ENCODE measurements at regions not wholly inside any gene's neighbourhood (a gene's known extent, or its start where the extent isn't known, plus 50 kb on each side); places are given as distances from the start of the nearest gene placed in this dataset.

- no peak overlapping the region for H3K9ac ChIP-seq (ENCODE audit: low read length)
- H3K4me1 ChIP-seq (ENCODE audit: control insufficient read depth, insufficient read depth, low read length) = no peaks in the 10 kb centered on the region
- no peak overlapping the region for H3K4me3 ChIP-seq (ENCODE audit: low read length)
- no peak overlapping the region for H3K27ac ChIP-seq (ENCODE audit: low read depth, low read length)
- H3K36me3 ChIP-seq (ENCODE audit: control insufficient read depth, insufficient read depth, low read length) = no peaks in the 10 kb centered on the region
- H3K27me3 ChIP-seq (ENCODE audit: control insufficient read depth, insufficient read depth, low read length) = no peaks in the 10 kb centered on the region
These were observed 373.9 kb downstream of the TSN start for GRCh38 chr2:122129399-122129798.

- H3K9ac ChIP-seq (ENCODE audit: low read length) = no peak overlapping the region
- no peak overlapping the region for H3K27ac ChIP-seq (ENCODE audit: low read depth, low read length)
- H3K4me3 ChIP-seq (ENCODE audit: low read length) = no peak overlapping the region
- H3K27me3 ChIP-seq (ENCODE audit: control insufficient read depth, insufficient read depth, low read length) = no peaks in the 10 kb centered on the region
- H3K4me1 ChIP-seq (ENCODE audit: control insufficient read depth, insufficient read depth, low read length) = no peaks in the 10 kb centered on the region
- H3K36me3 ChIP-seq (ENCODE audit: control insufficient read depth, insufficient read depth, low read length) = no peaks in the 10 kb centered on the region
These were observed 376.8 kb downstream of the TSN start for GRCh38 chr2:122132147-122132691.

GRCh38 chr2:122135021-122135937 is 379.8 kb downstream of the TSN start:
- Histone ChIP-seq H3K27ac (ENCODE audit: low read depth, low read length) (no peak overlapping the region), H3K27me3 (ENCODE audit: control insufficient read depth, insufficient read depth, low read length) (no peaks in the 10 kb centered on the region), H3K9ac (ENCODE audit: low read length) (no peak overlapping the region)

GRCh38 chr2:122136056-122136455 is 380.6 kb downstream of the TSN start:
- H3K27me3 ChIP-seq (ENCODE audit: control insufficient read depth, insufficient read depth, low read length) = no peaks in the 10 kb centered on the region
- H3K36me3 ChIP-seq (ENCODE audit: control insufficient read depth, insufficient read depth, low read length) = no peaks in the 10 kb centered on the region
- no peaks in the 10 kb centered on the region for H3K4me1 ChIP-seq (ENCODE audit: control insufficient read depth, insufficient read depth, low read length)
- no peak overlapping the region for H3K27ac ChIP-seq (ENCODE audit: low read depth, low read length)
- H3K4me3 ChIP-seq (ENCODE audit: low read length) = no peak overlapping the region
- no peak overlapping the region for H3K9ac ChIP-seq (ENCODE audit: low read length)

More at GRCh38 chr2:122135021-122135937, 379.8 kb downstream of the TSN start:
- H3K4me3 ChIP-seq (ENCODE audit: low read length) = no peak overlapping the region
- no peaks in the 10 kb centered on the region for H3K36me3 ChIP-seq (ENCODE audit: control insufficient read depth, insufficient read depth, low read length)
- H3K4me1 ChIP-seq (ENCODE audit: control insufficient read depth, insufficient read depth, low read length) = no peaks in the 10 kb centered on the region

- Histone ChIP-seq H3K27me3 (ENCODE audit: control insufficient read depth, insufficient read depth, low read length) (no peaks in the 10 kb centered on the region), H3K4me3 (ENCODE audit: low read length) (no peak overlapping the region), H3K4me1 (ENCODE audit: control insufficient read depth, insufficient read depth, low read length) (no peaks in the 10 kb centered on the region), H3K27ac (ENCODE audit: low read depth, low read length) (no peak overlapping the region), H3K9ac (ENCODE audit: low read length) (no peak overlapping the region), H3K36me3 (ENCODE audit: control insufficient read depth, insufficient read depth, low read length) (no peaks in the 10 kb centered on the region)
These were observed 383.1 kb downstream of the TSN start for GRCh38 chr2:122138561-122138960.

- no peaks in the 10 kb centered on the region for H3K4me1 ChIP-seq (ENCODE audit: control insufficient read depth, insufficient read depth, low read length)
These were observed 384.4 kb downstream of the TSN start for GRCh38 chr2:122139739-122140420.

GRCh38 chr2:122144884-122145283 is 389.4 kb downstream of the TSN start:
- H3K27me3 ChIP-seq (ENCODE audit: control insufficient read depth, insufficient read depth, low read length) = no peaks in the 10 kb centered on the region
- no peak overlapping the region for H3K9ac ChIP-seq (ENCODE audit: low read length)
- H3K36me3 ChIP-seq (ENCODE audit: control insufficient read depth, insufficient read depth, low read length) = no peaks in the 10 kb centered on the region
- H3K27ac ChIP-seq (ENCODE audit: low read depth, low read length) = no peak overlapping the region
- no peaks in the 10 kb centered on the region for H3K4me1 ChIP-seq (ENCODE audit: control insufficient read depth, insufficient read depth, low read length)
- H3K4me3 ChIP-seq (ENCODE audit: low read length) = no peak overlapping the region

More at GRCh38 chr2:122139739-122140420, 384.4 kb downstream of the TSN start:
- H3K27ac ChIP-seq (ENCODE audit: low read depth, low read length) = no peak overlapping the region
- H3K9ac ChIP-seq (ENCODE audit: low read length) = no peak overlapping the region
- H3K27me3 ChIP-seq (ENCODE audit: control insufficient read depth, insufficient read depth, low read length) = no peaks in the 10 kb centered on the region
- no peaks in the 10 kb centered on the region for H3K36me3 ChIP-seq (ENCODE audit: control insufficient read depth, insufficient read depth, low read length)
- H3K4me3 ChIP-seq (ENCODE audit: low read length) = no peak overlapping the region

- no peaks in the 10 kb centered on the region for H3K36me3 ChIP-seq (ENCODE audit: control insufficient read depth, insufficient read depth, low read length)
- H3K9ac ChIP-seq (ENCODE audit: low read length) = no peak overlapping the region
- no peaks in the 10 kb centered on the region for H3K27me3 ChIP-seq (ENCODE audit: control insufficient read depth, insufficient read depth, low read length)
These were observed 390.4 kb downstream of the TSN start for GRCh38 chr2:122145856-122146255.

GRCh38 chr2:122148128-122148767 is 392.8 kb downstream of the TSN start:
- Histone ChIP-seq H3K4me1 (ENCODE audit: control insufficient read depth, insufficient read depth, low read length) (no peaks in the 10 kb centered on the region), H3K4me3 (ENCODE audit: low read length) (no peak overlapping the region), H3K36me3 (ENCODE audit: control insufficient read depth, insufficient read depth, low read length) (no peaks in the 10 kb centered on the region), H3K27me3 (ENCODE audit: control insufficient read depth, insufficient read depth, low read length) (no peaks in the 10 kb centered on the region), H3K9ac (ENCODE audit: low read length) (no peak overlapping the region), H3K27ac (ENCODE audit: low read depth, low read length) (no peak overlapping the region)

More at GRCh38 chr2:122145856-122146255, 390.4 kb downstream of the TSN start:
- H3K4me1 ChIP-seq (ENCODE audit: control insufficient read depth, insufficient read depth, low read length) = no peaks in the 10 kb centered on the region
- H3K4me3 ChIP-seq (ENCODE audit: low read length) = no peak overlapping the region
- H3K27ac ChIP-seq (ENCODE audit: low read depth, low read length) = no peak overlapping the region

GRCh38 chr2:122150524-122151280 is 395.3 kb downstream of the TSN start:
- Histone ChIP-seq H3K9ac (ENCODE audit: low read length) (no peak overlapping the region), H3K27ac (ENCODE audit: low read depth, low read length) (no peak overlapping the region), H3K27me3 (ENCODE audit: control insufficient read depth, insufficient read depth, low read length) (no peaks in the 10 kb centered on the region), H3K36me3 (ENCODE audit: control insufficient read depth, insufficient read depth, low read length) (no peaks in the 10 kb centered on the region), H3K4me3 (ENCODE audit: low read length) (no peak overlapping the region), H3K4me1 (ENCODE audit: control insufficient read depth, insufficient read depth, low read length) (no peaks in the 10 kb centered on the region)

- Histone ChIP-seq H3K27me3 (ENCODE audit: control insufficient read depth, insufficient read depth, low read length) (no peaks in the 10 kb centered on the region), H3K9ac (ENCODE audit: low read length) (no peak overlapping the region), H3K4me1 (ENCODE audit: control insufficient read depth, insufficient read depth, low read length) (no peaks in the 10 kb centered on the region), H3K4me3 (ENCODE audit: low read length) (no peak overlapping the region), H3K36me3 (ENCODE audit: control insufficient read depth, insufficient read depth, low read length) (no peaks in the 10 kb centered on the region), H3K27ac (ENCODE audit: low read depth, low read length) (no peak overlapping the region)
These were observed 397.1 kb downstream of the TSN start for GRCh38 chr2:122152571-122152970.

All from rectal smooth muscle tissue (tissue), 1 donor.